Neural progenitor cell (in vitro differentiated cells): ENCODE measurements at regions not wholly inside any gene's neighbourhood (a gene's known extent, or its start where the extent isn't known, plus 50 kb on each side); places are given as distances from the start of the nearest gene placed in this dataset.

Source experiments
- DNase-seq: peaks from one replicate; pipeline ENCODE4 v3.0.0-alpha.2; 2016; ENCODE audit warnings: low spot score
- H2AFZ ChIP-seq: fragments of 200-600 bp; sonication (generic); replicated peaks from 2 replicates; pipeline ENCODE4 v1.6.1; 2016; ENCODE audit warnings: antibody characterized with exemption
- H3F3A ChIP-seq: fragments of 200-600 bp; sonication (generic); 2 replicates; pipeline ENCODE4 v1.6.1; 2016; ENCODE audit warnings: antibody characterized with exemption, low read depth
- H3K27ac ChIP-seq: fragments of 200-600 bp; sonication (generic); 2 replicates; pipeline ENCODE4 v1.5.1; 2016; ENCODE audit warnings: mild to moderate bottlenecking
- H3K27me3 ChIP-seq: fragments of 200-600 bp; sonication (generic); 2 replicates; pipeline ENCODE4 v1.6.1; 2016; ENCODE audit warnings: mild to moderate bottlenecking, moderate library complexity
- H3K36me3 ChIP-seq: fragments of 200-600 bp; sonication (generic); 2 replicates; pipeline ENCODE4 v1.5.1; 2016
- H3K4me1 ChIP-seq: fragments of 200-600 bp; sonication (generic); 2 replicates; pipeline ENCODE4 v1.6.1; 2016; ENCODE audit warnings: mixed run types
- H3K4me2 ChIP-seq: fragments of 200-600 bp; sonication (generic); 2 replicates; pipeline ENCODE4 v1.6.1; 2016
- H3K4me3 ChIP-seq: fragments of 200-600 bp; sonication (generic); 2 replicates; pipeline ENCODE4 v1.5.1; 2016
- H3K79me2 ChIP-seq: fragments of 200-600 bp; sonication (generic); 2 replicates; pipeline ENCODE4 v1.6.1; 2016; ENCODE audit warnings: low read depth
- H3K9ac ChIP-seq: fragments of 200-600 bp; sonication (generic); 2 replicates; pipeline ENCODE4 v1.6.1; 2016
- H3K9me3 ChIP-seq: fragments of 200-600 bp; sonication (generic); 2 replicates; pipeline ENCODE4 v1.5.1; 2016; ENCODE audit warnings: low read depth
- H4K20me1 ChIP-seq: fragments of 200-600 bp; sonication (generic); 2 replicates; pipeline ENCODE4 v1.6.1; 2016; ENCODE audit warnings: low read depth
- H3K27ac Mint-ChIP-seq: 3 replicates; pipeline ENCODE4 v1.8.0; 2021; ENCODE audit warnings: mixed read lengths
- H3K27me3 Mint-ChIP-seq: 2 replicates; pipeline ENCODE4 v1.8.0; 2022; ENCODE audit warnings: low read depth, mild to moderate bottlenecking, inconsistent platforms, moderate library complexity, mixed read lengths; ENCODE audit not compliant: insufficient read depth
- H3K36me3 Mint-ChIP-seq: 3 replicates; pipeline ENCODE4 v1.8.0; 2021; ENCODE audit warnings: mixed read lengths
- H3K4me1 Mint-ChIP-seq: 3 replicates; pipeline ENCODE4 v1.8.0; 2021; ENCODE audit warnings: mixed read lengths
- H3K4me3 Mint-ChIP-seq: 3 replicates; pipeline ENCODE4 v1.8.0; 2021; ENCODE audit warnings: mild to moderate bottlenecking, moderate library complexity, mixed read lengths
- H3K9me3 Mint-ChIP-seq: 3 replicates; pipeline ENCODE4 v1.8.0; 2020; ENCODE audit warnings: mixed read lengths
- EZH2 ChIP-seq: fragments of 200-600 bp; sonication (generic); IDR thresholded peaks from 2 replicates; pipeline ENCODE4 v1.6.1; 2017; ENCODE audit warnings: antibody characterized with exemption, mild to moderate bottlenecking, moderate library complexity
- EZH2phosphoT487 ChIP-seq: fragments of 200-600 bp; sonication (generic); IDR thresholded peaks from 2 replicates; pipeline ENCODE4 v1.6.1; 2017; ENCODE audit warnings: antibody characterized with exemption
- TF ChIP-seq, protein P1 (sequence below): fragments of 200-600 bp; sonication (generic); IDR thresholded peaks from 2 replicates; pipeline ENCODE4 v1.5.1; 2017; ENCODE audit warnings: antibody characterized with exemption, mild to moderate bottlenecking

DNA sequence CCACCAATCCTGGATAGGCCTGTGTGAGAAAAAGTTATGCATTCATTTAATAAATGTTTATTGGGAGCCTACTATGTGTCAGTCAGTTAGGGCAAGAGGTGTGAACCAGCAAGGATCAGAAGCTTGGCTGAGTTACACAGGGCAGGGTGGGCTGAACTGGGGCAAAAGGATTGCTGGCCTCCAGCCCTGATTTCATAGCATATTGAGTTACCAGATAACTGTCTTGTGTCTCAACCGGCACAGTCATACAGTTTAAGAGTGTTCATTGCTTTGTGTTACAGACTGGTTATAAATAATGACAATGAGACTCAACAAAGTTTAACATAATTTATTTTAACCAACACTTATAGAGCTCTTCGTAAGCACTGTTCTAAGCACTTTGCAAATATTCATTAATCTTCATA lies 253.8 kb downstream of the DLEU7 start:
- peaks cover 10% of the 10 kb centered on the region for H3F3A ChIP-seq
- no peaks in the 10 kb centered on the region for H3K9me3 ChIP-seq
- peaks cover 33% of the 10 kb centered on the region for H3K4me1 ChIP-seq
- no peaks in the 10 kb centered on the region for H4K20me1 ChIP-seq
- no peaks in the 10 kb centered on the region for H3K36me3 Mint-ChIP-seq
- H3K9me3 Mint-ChIP-seq: no peaks in the 10 kb centered on the region
- no peak overlapping the region for H3K27ac Mint-ChIP-seq
- H3K9ac ChIP-seq: no peak overlapping the region
- DNase-seq: no peak
- TF ChIP-seq EZH2phosphoT487: no peak
- no peak for TF ChIP-seq EZH2
- TF ChIP-seq, protein P1, sequence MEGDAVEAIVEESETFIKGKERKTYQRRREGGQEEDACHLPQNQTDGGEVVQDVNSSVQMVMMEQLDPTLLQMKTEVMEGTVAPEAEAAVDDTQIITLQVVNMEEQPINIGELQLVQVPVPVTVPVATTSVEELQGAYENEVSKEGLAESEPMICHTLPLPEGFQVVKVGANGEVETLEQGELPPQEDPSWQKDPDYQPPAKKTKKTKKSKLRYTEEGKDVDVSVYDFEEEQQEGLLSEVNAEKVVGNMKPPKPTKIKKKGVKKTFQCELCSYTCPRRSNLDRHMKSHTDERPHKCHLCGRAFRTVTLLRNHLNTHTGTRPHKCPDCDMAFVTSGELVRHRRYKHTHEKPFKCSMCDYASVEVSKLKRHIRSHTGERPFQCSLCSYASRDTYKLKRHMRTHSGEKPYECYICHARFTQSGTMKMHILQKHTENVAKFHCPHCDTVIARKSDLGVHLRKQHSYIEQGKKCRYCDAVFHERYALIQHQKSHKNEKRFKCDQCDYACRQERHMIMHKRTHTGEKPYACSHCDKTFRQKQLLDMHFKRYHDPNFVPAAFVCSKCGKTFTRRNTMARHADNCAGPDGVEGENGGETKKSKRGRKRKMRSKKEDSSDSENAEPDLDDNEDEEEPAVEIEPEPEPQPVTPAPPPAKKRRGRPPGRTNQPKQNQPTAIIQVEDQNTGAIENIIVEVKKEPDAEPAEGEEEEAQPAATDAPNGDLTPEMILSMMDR: no peak
- no peak overlapping the region for H3K4me3 Mint-ChIP-seq
- no peak overlapping the region for H3K4me3 ChIP-seq
- no peak overlapping the region for H3K27ac ChIP-seq
- no peaks in the 10 kb centered on the region for H3K27me3 Mint-ChIP-seq
- no peaks in the 10 kb centered on the region for H3K27me3 ChIP-seq
- no peak overlapping the region for H3K4me2 ChIP-seq
- no peaks in the 10 kb centered on the region for H3K79me2 ChIP-seq
- no peaks in the 10 kb centered on the region for H3K36me3 ChIP-seq
- H2AFZ ChIP-seq: no peak overlapping the region
- H3K4me1 Mint-ChIP-seq: peaks cover 9% of the 10 kb centered on the region

DNA sequence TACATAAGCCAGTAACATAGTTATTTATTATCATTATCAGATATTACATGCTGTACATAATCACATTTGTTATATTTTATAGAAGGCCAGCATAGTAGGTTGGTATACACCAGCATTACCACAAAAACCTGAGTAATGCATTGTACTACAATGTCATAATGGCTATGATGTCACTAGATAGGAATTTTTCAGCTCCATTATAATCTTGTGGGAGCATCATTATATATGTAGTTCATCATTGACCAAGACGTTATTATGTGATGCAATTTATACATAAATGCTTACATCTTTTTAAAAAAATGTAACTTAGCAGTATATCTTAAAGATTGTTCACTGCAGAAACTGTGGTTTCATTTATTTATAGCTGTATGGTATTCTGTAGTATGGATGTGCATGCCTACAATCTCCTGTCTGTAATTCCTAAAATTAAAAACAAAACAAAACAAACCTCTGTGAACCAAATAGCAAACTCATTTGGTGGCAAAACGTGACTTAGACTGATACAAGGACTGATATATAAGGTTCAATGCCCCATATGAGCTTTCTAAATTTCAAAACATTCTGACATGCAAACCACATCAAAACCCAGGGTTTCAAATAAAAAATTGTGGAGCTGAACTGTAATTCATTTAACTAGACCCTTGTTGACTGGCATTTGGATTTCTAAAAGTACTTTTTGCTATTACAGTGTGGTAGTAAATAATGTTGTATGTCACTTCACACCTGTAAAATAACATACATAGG lies 250.9 kb downstream of the DLEU7 start:
- Histone ChIP-seq H3K36me3 (no peaks in the 10 kb centered on the region), H3K4me3 (no peak overlapping the region), H3K9me3 (no peaks in the 10 kb centered on the region), H3F3A (peaks cover 17% of the 10 kb centered on the region), H3K27me3 (no peaks in the 10 kb centered on the region), H3K4me1 (peaks cover 23% of the 10 kb centered on the region), H3K4me2 (no peak overlapping the region), H2AFZ (no peak overlapping the region), H3K9ac (no peak overlapping the region), H3K79me2 (no peaks in the 10 kb centered on the region), H3K27ac (no peak overlapping the region), H4K20me1 (no peaks in the 10 kb centered on the region)
- peaks cover 18% of the 10 kb centered on the region for H3K4me1 Mint-ChIP-seq
- H3K27me3 Mint-ChIP-seq: peaks cover 3% of the 10 kb centered on the region
- no peak for DNase-seq
- H3K9me3 Mint-ChIP-seq: no peaks in the 10 kb centered on the region
- no peak overlapping the region for H3K27ac Mint-ChIP-seq
- no peak for TF ChIP-seq EZH2phosphoT487
- no peak for TF ChIP-seq EZH2
- TF ChIP-seq, protein P1: no peak
- no peak overlapping the region for H3K4me3 Mint-ChIP-seq
- no peaks in the 10 kb centered on the region for H3K36me3 Mint-ChIP-seq

DNA sequence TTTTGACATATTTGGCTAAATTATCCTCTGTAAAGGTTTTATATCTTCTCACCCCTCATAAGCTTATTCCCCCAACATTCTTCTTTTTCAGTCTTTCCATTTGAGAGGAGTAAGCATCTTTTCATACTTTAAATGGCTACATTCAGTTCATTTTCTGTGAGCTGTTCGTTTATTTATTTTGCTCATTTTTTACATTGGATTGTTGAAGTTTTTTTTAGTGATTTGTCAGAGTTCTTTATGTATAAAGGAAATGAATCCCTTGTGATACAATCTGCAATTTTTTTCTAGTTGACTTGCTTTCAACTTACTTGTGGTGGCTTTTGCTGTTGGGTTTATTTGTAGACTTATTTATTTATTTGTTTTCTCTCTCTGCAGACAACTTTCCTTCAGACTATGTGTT lies 250.3 kb downstream of the DLEU7 start:
- H3K4me2 ChIP-seq: no peak overlapping the region
- DNase-seq: no peak
- Mint-ChIP-seq H3K9me3 (no peaks in the 10 kb centered on the region), H3K4me3 (no peak overlapping the region), H3K27me3 (peaks cover 3% of the 10 kb centered on the region), H3K4me1 (peaks cover 20% of the 10 kb centered on the region), H3K36me3 (no peaks in the 10 kb centered on the region), H3K27ac (no peak overlapping the region)
- no peaks in the 10 kb centered on the region for H3K36me3 ChIP-seq
- H2AFZ ChIP-seq: no peak overlapping the region
- H3K27ac ChIP-seq: no peak overlapping the region
- peaks cover 23% of the 10 kb centered on the region for H3K4me1 ChIP-seq
- H3F3A ChIP-seq: peaks cover 17% of the 10 kb centered on the region
- TF ChIP-seq EZH2 (no peak), EZH2phosphoT487 (no peak)
- TF ChIP-seq, protein P1: no peak
- H3K27me3 ChIP-seq: no peaks in the 10 kb centered on the region
- no peaks in the 10 kb centered on the region for H3K79me2 ChIP-seq
- H3K9ac ChIP-seq: no peak overlapping the region
- H3K9me3 ChIP-seq: no peaks in the 10 kb centered on the region
- no peak overlapping the region for H3K4me3 ChIP-seq
- H4K20me1 ChIP-seq: no peaks in the 10 kb centered on the region
